T-helper 2 cell (primary cell): ENCODE measurements at regions not wholly inside any gene's neighbourhood (a gene's known extent, or its start where the extent isn't known, plus 50 kb on each side); places are given as distances from the start of the nearest gene placed in this dataset.
"Not testable (repeated sequence)": the region's sequence is repeated elsewhere in the genome, so short reads cannot be mapped to it uniquely, and the experiment has no call there.

ENCODE experiments used
- DNase-seq, 5 experiments: peaks; one replicate each; pipeline versions ENCODE4 v3.0.0 to v3.0.0-alpha.2; 2012 to 2022

DNA sequence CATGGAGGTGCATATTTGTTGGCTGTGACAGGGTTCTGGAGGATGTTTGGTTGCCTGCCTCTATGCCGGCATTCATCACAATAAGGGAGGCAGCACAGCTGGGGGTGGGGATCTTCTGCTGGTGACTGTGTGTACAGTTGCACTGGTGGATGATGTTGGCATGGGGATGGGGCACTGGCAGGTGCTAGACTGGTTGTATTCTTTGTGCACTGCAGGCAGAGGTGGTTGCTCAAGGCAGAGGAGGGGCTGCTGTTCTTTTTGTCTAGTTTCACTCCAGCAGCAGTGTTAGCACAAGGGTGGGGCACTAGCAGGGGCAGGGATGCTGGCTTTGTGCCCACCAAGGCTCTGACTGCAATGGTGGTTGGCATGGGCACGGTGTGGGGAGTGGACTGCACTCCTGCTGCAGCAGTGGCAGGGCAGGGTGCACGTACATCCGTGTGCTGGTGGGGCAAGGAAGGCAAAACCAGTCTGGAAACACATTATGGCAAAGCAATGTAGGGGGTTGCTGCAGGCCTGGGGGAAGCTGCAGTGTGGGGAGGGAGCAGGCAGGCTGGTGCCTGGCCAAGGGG, 69.3 kb downstream of the ISOC1 start:
- no peak for DNase-seq

DNA sequence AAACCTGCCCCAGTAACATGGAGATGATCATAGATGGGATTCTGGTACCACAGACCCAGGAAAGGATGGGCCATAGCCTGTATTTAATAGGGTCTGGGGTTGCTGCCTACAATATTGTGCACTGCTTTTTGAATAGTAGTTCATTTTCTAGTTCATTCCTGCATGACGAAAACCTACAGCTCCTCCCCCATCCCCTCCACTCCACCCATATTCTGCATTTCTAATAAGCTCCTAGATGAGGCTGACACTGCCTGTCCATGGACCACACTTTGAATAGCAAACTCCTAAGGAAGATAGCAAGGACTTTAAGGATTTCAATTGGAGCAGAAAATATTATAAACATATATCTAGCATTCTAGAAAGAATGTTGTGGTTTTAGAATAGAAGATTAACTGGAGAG, 75.5 kb downstream of the ISOC1 start:
- DNase-seq, result no peak

DNA sequence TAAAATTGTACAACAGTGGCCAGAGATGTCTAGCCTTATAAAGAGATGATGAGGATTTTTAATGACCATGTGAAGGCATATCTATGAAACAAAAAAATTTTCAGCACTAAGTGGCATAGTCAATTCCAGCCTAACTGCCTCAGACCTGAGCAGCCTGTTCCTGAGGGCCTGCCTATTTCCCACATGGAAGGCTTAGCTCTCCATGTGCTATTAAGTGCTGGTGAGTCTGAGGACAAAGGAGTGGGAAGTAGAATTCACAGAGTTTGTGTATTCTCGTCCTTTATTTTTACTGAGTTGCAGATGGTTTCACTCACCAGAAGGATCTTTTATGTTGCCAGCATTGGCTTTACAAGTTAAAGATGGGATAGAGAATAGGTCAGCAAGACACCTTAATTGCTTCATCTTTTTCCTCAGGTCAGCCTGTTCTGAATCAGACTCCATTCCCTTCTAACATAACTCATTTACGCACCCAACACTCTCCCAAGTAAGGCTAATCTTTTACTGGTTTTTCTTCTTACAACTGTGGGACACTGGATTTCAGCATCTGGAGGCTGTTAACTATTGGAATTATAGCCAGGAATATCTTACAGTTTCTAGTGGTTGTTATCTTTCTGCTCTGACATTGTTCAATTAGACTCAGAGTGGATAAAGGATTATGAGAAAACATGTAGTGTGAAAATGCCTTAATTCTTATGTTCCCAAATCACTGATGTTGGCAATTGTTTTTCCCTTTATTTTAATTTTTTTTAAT, 76.8 kb downstream of the ISOC1 start:
- DNase-seq, result no peak

DNA sequence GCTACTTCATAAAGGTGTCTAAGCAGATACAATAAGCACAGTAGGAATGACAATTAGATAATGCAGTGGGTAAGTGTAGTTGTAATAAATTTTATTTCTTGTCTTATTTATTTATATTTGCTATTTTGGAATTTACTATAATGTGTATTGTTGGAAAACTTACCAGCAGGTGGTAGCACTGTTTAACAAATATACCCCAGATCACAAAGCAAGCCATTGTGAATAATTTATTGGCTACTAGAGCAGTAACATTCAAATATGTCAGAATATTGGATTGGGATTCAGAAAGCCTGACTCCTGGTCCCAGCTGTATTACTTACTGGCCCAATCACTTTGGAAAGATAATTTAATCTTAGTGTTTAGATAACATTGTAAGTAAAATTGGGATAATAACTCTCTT, 78.0 kb downstream of the ISOC1 start:
- DNase-seq, result no peak

DNA sequence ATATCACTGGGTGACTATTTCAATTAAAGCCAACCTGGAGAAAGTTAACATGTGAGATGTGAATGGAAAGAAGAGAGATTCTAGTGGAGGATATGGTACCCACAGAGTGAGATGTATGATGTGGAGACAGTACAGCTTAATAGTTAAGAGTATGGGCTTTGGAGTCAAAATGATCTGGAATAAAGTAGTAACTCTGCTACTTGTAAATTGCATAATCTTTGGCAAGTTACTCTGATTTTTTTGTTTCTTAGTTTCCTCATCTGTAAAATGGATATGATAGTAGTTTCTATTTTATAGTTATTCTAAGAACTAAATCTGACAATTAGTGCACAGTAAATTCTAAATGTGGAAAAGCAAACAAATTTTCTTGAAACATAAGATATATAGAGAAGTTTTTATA, 79.2 kb downstream of the ISOC1 start:
- DNase-seq, result no peak

DNA sequence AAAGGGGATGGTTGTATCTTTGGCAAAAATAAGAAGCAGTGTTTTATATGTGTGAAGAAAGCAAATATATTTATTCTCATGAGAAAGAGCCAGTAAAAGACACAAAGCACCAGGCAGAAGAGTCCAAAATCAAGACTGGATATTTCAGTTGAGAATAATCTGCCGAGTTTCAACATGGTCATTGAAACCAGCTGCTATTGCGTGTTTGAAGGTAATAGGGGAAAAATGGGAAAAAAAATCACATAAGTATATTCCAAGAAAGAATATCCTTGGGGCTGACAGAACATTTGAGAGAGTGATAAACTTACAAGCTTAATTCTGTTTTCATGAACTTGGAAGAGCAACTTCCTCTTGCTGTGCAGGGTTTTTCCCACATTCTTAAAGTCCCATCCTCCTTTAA, 79.9 kb downstream of the ISOC1 start:
- no peak for DNase-seq

DNA sequence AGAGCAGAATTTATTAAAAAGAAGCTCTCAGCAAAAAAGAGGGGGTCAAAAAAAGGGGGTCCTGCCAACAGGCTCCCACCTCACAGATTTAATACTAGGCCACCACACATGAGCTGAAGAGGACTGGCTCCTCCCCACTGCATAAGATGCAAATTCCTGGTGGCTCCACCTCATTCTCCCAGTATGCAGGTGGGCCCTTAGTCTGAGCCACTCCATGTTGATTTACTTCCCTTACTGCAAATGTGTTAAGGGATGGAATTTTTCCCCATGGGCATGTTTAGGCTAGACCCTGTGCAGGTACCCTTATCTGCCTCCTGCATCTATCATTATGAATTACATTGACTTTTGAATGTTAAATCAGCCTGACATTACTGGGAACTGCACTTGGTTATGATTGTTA, 82.9 kb downstream of the ISOC1 start:
- no peak for DNase-seq

DNA sequence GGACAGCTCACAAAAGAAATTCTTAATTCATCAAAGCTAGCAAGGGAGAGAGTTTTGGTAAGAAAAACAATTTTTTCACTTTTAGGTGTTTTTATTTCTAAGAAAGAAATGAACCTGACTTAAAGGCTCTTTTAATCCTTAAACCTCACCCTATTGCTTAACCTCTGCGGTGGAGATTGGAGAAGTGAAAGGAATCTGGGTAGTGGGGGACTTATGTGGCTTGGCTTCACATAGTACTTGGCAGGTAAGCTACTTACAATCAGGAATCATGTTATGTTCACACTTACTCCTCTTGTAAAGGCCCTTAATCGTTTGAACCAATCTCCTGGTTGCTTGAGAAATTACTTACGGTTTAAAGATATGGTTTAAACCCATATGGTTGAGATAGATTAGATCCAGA, 104.8 kb downstream of the ISOC1 start:
- DNase-seq, result no peak

DNA sequence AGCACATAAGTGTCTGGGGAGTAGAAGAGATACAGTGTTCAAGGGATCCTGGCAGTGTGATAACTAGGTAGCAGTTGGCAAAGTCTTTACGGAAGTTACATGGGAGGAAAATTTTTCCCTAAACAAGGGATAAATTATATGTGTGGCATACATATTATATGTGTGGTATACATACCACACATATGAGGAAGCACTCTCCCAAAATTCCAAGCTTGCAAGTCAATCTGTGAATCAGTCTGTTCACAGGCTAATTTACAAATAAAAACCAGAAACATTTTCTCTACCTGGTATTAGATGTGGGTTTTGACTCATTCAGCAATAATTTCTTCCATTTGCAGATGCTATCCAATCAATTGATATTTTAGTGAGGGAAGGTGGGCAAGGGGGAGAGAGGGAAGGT, 110.0 kb downstream of the ISOC1 start:
- DNase-seq, result no peak

DNA sequence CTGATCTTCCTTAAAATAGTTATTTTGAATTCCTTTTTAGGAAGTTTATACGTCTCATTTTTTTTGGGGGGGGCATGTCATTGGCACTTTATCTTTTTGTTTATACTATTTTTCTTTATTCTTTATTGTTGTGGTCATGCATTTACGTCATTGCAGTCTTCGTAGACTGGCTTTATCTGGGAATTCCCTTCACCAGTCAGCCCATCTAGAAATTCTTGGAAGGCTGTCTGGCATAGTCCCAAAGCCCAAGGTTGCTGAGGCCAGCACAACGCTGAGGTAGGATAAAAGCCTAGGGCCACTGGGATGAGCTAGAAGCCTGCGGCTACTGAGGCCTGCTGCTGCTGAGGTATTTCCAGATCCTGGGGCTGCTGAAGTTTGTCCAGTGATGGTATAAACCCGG, 121.5 kb downstream of the ISOC1 start:
- no peak for DNase-seq

DNA sequence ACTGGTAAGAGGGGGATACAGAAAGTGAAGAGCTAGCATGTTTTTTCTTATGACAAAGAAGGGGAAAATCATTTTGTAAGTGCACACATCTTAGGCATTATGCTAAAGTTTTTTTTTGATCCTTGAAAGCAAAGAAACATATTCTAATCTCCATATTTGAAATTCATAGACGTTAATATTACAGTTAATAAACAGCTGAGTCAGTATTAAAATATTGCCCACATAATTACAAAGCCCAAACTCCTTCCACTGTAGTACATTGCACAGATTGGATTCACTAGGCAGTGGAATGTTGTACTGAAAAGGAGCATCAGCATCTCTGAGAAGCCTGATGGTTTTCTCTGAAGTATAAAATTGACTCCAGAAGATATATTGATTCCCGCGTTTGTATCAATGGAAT, 122.6 kb downstream of the ISOC1 start:
- DNase-seq, result no peak

DNA sequence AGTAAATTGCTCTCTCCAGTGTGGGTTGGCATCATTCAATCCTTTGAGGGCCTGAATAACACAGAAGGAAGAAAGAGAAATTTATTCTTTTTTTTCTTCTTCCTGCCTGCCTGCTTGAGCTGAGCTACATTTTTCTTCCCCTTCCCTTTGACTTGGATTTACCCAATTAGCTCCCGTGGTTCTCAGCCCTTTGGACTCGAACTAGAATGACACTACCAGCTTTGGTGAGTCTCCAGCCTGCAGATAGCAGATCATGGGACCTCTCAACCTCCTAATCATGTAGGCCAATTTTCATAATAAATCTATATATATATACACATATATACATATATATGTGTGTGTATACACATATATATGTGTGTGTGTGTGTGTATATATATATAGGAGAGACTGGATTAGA, 128.6 kb downstream of the ISOC1 start:
- DNase-seq, result no peak

DNA sequence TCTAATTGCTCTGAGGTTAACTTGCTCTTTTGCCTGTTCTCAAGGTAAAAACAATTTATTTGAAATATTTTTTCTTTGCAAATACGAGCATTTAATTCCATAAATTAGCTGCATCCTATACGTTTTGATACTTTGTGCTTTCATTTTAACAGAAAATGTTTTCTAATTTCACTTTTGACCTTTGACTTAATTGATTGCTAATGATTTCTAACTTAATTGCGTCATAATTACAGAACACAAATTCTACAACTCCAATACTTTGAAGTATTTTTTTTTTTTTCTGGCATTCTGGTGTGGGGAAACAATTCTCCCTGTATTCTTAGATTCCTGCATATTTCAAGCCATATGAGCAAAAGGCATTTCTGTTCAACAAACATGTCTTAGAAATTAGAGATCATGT, 134.0 kb downstream of the ISOC1 start:
- no peak for DNase-seq

DNA sequence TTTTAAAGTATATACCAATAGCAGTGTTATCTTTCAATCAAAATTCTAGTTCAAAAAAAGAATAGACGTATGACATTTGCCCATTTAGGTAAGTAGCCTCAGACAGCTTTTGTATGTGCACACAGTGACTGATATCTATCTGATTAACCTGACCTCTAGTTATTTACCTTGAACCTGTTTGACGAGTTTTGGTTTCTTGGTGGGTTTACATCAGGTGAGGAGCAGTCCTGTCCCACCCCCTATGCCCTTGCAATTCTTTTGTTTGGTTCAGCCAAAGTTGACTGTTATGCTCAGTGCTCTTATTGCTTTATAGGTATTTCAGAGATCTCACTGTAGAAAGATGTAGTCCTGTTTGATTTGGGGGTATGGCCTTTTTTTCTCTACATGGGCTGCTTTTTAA, 147.2 kb downstream of the ISOC1 start:
- no peak for DNase-seq

DNA sequence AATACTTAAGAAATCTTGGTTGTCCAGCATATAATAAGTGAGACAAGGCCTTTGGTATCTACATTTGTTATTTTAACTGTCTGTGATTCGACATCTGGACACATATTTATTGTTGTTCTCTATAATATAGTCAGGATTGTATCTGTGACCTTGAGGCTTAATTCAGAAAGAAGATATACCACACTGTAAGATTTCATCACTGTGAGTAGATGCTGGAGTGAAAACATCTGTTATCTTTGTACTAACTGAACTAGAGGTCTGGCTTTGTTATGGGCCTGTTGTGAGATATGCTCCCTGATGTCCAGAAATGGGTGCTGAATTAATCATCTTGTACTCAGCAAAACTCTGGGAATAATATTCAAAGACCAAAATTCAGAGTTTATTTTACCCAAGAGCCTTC, 148.5 kb downstream of the ISOC1 start:
- DNase-seq, result no peak

DNA sequence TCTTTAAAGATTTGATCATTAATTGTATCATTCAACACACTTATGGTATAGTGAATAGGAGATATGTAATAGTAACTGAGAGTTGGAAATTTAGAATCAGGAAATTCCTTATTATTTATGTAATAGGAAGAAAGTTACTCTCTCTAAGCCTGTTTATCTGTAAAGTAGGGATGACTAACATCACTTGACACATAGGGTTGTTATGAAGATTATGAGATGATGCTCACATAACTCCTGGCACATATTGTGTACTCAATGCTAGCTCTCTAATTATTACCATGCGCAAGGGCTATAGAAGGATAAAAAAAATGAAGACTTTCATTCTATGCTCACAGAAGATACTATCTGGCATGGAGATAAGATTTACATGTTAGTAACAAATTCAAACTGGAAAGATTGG, 149.9 kb downstream of the ISOC1 start:
- DNase-seq, result no peak

DNA sequence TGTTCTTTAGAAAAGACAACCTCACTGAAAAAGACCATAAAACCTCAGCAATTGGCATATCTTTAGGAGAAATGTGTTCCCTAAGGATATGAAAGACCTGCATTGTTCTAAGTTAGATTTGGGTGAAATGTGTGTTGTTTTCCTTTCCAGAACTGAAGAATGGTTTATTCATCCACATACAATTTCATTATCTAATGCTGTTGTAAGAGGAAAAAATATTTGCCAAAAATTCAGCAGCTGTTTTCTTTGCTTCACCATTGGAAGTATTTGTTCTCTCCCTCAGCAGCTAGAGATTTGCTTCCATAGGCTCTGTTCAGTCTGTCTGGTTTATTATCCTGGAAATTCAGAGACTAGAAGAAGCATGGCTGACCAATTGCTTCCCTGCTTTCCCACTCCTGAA, 150.9 kb downstream of the ISOC1 start:
- no peak for DNase-seq

DNA sequence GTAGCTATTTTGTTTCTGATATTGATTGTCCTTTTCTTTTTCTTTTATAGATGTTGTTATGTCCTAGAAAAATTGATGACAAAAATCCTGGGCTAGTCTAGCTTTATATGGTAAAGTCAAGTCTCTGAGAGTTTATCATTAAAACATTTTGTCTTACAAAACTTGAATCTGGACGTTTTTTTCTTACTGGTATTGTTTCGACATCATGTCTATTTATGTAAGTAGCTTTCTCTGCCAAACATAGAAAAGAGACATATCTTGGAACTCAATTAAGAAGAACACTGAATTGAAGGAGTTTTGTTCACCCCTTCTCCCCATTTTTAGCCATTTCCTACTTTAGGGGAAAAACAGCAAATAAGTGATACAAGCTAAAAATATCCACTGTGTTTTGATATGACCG, 151.5 kb downstream of the ISOC1 start:
- DNase-seq, result no peak

DNA sequence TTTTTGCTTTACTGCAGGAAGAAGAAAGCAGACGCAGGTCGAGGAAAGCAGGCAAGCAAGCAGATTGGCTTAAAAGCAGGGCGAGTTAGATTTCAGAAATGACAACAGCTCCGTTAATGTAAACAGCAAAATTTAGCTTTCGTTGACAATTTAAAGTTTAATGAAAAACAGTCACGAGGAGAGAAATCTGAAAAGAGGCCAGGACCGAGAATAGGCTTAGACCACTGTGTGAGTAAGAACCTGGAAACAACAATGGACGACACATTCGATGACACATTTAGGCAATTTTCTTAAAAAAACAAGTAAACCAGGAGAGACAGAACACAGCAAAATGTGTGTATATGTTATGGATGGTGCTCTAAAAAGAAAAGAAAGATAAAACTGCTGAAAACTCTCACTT, 155.3 kb downstream of the ISOC1 start:
- DNase-seq, result no peak

DNA sequence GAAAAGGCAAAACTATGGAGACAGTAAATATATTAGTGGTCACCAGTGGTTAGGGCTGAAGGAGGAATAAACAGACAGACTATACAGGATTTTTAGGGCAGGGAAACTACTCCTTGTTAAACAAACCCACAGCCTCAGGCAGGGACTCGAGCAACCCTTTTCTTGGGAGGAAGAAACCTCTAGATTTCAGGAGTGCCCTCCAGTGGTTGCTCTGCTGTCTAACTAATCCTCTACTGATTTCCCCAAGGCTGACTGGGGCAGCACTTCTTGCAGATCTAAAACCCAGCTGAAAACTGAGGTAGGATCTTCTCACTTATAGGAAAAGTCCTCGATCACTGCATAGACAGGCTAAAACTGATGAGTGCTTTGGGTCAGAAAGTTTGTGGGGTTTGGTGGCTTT, 176.8 kb downstream of the ISOC1 start:
- peak in 1 of 5 experiments; percentile 1 for DNase-seq

DNA sequence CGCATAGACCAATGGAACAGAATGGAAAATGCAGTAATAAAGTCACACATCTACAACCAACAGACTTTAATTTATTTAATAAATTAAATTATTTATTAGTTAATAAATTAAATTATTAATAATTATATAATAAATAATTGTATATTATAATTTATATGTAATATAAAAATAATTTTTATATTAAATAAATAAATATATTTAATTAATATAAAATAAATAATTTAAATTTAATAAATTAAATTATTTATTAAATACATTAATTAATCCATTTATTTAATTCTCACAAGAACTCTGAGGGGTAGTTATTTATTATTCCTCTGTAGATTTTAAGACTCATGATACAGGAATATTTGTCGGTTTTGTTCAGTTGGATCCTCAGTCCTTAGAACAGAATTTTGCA, 176.1 kb upstream of the ADAMTS19 start:
- DNase-seq, result no peak

DNA sequence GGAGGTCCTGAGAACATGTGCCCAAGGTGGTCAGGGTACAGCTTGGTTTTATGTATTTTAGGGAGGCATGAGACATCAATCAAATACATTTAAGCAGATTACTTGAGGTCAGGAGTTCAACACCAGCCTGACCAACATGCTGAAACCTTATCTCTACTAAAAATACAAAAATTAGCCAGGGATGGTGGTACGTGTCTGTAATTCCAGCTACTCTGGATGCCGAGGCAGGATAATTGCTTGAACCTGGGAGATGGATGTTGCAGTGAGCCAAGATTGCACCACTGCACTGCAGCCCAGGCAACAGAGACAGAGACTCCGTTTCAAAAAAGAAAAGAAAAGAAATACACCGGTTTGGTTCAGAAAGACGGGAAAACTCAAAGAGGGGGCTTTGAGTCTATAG, 165.9 kb upstream of the ADAMTS19 start:
- DNase-seq, result not testable (repeated sequence)

DNA sequence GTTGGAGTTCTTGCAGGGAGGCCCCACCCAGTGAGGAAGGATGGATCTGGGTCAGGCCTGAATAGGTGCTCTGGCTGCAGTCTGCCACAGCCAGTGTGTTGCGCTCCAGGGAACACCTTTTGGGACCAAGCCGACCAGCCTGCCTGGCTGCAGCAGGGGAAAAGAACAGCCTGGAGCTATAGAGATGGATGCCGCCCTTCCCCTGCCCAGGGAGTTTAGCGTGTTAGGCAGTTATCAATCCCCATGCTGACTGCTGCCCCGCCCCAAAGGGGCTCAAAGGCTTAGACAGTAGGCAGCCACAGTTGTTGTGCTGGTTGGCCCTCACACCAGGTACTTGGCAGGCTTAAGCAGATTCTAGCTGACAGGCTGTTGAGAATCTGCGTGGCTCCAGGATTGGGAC, 153.4 kb upstream of the ADAMTS19 start:
- no peak for DNase-seq

DNA sequence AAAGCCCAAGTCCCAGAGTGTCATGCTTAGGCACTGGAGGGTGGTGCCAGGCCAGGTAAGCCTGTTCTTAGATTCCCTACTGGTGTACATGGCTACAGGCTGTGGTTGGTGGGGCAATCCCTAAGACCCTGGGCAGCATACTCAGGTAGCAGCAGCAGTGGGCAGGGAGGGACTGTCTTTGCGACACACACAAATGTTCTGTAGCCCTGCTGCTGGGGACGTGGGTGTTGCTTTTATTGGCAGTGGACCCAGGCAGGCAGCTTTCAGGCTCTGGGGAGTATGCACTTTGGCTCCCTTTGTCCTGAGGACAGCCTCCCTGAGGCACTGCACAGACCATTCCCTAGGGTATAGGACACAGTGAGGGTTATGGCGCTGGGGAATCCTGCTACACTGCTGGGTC, 137.1 kb upstream of the ADAMTS19 start:
- DNase-seq, result no peak

DNA sequence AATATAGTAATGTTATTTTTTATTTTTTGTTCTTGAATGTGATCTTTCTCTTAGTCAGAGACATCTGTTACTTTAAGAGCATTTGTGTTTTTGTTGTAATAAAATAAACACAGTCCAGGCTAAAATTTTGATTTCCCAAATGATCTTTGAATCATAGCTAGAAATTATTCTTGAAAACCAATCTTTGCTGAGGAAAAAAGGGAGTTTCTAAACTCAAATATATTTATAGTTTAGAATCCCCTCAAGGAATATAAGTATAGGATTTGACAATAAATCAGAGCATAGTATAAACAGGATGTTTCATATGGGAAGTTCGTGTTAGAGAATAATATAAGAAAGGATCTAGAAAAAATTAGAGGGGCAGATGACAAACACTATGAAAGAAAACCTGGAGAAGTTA, 118.8 kb upstream of the ADAMTS19 start:
- no peak for DNase-seq
